HL-60 (cell line): ENCODE measurements at regions not wholly inside any gene's neighbourhood (a gene's known extent, or its start where the extent isn't known, plus 50 kb on each side); places are given as distances from the start of the nearest gene placed in this dataset.

ENCODE experiments used
- DNase-seq, 2 experiments: peaks; one replicate each; pipeline ENCODE4 v3.0.0-alpha.2; 2010 to 2020; ENCODE audit warnings: low read depth in 1 of 2, low spot score in 1 of 2
- H3K27ac ChIP-seq: fragments of 250-450 bp; sonication (Bioruptor Pico); replicated peaks from 2 replicates; pipeline ENCODE4 v1.5.1; 2020; ENCODE audit warnings: mild to moderate bottlenecking, moderate library complexity
- H3K27me3 ChIP-seq: fragments of 250-450 bp; sonication (Bioruptor Pico); 2 replicates; pipeline ENCODE4 v1.5.1; 2021; ENCODE audit warnings: mild to moderate bottlenecking, moderate library complexity; ENCODE audit not compliant: insufficient read depth, poor library complexity, severe bottlenecking
- H3K4me3 ChIP-seq: replicated peaks from 2 replicates; pipeline ENCODE4 v1.5.1; 2011; ENCODE audit warnings: mild to moderate bottlenecking, control low read depth, low read length; ENCODE audit not compliant: insufficient read depth
- GABPA ChIP-seq: IDR thresholded peaks from 2 replicates; pipeline ENCODE4 v1.6.1; 2012; ENCODE audit warnings: low read depth
- POLR2AphosphoS5 ChIP-seq: IDR thresholded peaks from 2 replicates; pipeline ENCODE4 v1.6.1; 2012; ENCODE audit warnings: low read depth
- SPI1 ChIP-seq: IDR thresholded peaks from 2 replicates; pipeline ENCODE4 v1.6.1; 2012; ENCODE audit warnings: low read depth, mild to moderate bottlenecking, borderline replicate concordance
- TF ChIP-seq, protein P1 (sequence below): IDR thresholded peaks from 2 replicates; pipeline ENCODE4 v1.6.1; 2012; ENCODE audit warnings: low read depth; ENCODE audit not compliant: insufficient replicate concordance
- TF ChIP-seq, protein P2 (sequence below): IDR thresholded peaks from one replicate; pipeline ENCODE4 v1.5.1; 2011; ENCODE audit warnings: low read length, control low read depth, inconsistent platforms; ENCODE audit not compliant: insufficient read depth

DNA sequence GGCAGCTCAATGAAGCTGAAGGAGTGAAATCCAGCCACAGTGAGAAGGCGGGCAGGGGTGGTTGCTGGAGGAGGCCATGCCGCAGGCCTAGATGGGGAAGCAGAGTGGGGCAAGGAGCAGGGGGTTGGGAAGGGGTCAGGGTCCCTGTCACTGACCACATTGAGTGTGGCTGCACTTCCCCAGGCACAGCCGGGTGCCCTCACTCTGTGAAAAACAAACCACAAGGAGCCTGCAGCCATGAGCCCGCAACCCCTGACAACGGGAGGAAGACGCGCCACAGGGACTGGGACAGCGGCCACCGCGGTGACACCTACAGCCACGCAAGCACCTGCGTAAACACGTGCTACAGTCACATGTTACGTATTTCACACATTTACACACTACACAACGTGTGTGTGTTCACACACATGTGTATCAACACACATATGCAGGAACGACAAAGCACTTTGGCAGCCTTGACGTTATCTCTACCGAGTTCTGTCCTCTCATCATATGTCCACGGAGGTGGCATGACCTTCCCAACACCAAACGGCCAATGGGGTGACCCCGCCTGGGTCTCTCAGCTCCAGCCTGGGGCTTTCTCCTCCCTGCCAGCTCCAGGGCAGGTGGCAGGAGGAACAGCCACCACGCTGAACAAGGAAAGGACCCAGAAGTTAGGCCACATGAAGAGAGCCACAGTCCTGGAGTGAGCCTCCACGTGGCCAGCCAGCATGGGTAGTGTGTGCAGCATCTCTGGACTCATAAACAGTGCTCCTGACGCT is 137.6 kb upstream of the RPS6KA2 start:
- no peak overlapping the region for H3K4me3 ChIP-seq
- TF ChIP-seq SPI1 (no peak), GABPA (no peak), POLR2AphosphoS5 (no peak)
- TF ChIP-seq, protein P1, sequence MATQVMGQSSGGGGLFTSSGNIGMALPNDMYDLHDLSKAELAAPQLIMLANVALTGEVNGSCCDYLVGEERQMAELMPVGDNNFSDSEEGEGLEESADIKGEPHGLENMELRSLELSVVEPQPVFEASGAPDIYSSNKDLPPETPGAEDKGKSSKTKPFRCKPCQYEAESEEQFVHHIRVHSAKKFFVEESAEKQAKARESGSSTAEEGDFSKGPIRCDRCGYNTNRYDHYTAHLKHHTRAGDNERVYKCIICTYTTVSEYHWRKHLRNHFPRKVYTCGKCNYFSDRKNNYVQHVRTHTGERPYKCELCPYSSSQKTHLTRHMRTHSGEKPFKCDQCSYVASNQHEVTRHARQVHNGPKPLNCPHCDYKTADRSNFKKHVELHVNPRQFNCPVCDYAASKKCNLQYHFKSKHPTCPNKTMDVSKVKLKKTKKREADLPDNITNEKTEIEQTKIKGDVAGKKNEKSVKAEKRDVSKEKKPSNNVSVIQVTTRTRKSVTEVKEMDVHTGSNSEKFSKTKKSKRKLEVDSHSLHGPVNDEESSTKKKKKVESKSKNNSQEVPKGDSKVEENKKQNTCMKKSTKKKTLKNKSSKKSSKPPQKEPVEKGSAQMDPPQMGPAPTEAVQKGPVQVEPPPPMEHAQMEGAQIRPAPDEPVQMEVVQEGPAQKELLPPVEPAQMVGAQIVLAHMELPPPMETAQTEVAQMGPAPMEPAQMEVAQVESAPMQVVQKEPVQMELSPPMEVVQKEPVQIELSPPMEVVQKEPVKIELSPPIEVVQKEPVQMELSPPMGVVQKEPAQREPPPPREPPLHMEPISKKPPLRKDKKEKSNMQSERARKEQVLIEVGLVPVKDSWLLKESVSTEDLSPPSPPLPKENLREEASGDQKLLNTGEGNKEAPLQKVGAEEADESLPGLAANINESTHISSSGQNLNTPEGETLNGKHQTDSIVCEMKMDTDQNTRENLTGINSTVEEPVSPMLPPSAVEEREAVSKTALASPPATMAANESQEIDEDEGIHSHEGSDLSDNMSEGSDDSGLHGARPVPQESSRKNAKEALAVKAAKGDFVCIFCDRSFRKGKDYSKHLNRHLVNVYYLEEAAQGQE = no peak
- TF ChIP-seq, protein P2, sequence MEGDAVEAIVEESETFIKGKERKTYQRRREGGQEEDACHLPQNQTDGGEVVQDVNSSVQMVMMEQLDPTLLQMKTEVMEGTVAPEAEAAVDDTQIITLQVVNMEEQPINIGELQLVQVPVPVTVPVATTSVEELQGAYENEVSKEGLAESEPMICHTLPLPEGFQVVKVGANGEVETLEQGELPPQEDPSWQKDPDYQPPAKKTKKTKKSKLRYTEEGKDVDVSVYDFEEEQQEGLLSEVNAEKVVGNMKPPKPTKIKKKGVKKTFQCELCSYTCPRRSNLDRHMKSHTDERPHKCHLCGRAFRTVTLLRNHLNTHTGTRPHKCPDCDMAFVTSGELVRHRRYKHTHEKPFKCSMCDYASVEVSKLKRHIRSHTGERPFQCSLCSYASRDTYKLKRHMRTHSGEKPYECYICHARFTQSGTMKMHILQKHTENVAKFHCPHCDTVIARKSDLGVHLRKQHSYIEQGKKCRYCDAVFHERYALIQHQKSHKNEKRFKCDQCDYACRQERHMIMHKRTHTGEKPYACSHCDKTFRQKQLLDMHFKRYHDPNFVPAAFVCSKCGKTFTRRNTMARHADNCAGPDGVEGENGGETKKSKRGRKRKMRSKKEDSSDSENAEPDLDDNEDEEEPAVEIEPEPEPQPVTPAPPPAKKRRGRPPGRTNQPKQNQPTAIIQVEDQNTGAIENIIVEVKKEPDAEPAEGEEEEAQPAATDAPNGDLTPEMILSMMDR = no peak
- peak in 1 of 2 experiments; percentile 38 for DNase-seq
- H3K27me3 ChIP-seq = no peaks in the 10 kb centered on the region
- H3K27ac ChIP-seq = no peak overlapping the region

DNA sequence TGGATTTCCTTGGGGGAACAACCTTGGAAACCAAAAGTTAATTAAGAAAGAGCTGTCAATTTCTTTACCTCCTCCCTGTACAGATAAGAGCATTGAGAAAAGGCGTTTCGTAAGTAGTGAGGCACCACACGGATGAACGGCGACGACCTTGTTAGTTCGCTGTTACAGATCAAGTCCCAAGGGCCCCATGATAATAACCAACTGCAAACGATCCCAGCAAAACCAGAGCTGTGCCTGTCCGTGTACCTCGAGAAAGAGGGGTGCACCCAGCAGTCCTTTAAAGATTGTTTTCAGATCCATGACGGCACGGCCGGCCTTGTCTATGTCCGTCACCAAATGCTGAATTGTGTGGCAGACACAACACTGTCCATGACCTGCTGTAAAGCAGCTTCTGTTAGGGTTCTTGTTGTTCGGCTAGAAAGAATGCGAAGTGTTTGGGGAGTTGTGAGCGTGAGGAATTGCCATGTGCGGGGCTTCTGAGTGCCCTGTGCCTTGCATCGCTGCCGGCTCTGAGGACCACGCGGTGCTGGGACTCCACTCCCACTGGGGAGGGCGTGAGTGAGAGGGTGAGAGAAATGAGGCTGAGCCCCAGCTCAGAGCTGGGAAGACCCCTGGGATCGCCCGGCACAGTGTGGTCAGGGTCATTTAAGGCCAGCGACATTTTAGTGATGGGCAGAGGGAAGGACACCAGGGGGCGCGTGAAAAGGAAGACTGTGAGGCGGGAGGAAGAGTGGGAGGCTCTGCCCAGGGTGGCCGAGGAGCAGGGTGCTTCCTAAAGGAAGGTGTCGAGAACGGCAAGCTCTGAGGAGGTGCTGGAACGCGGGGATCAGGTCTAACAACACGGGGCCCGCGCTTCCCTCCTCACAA is 136.8 kb upstream of the RPS6KA2 start:
- TF ChIP-seq, protein P1 = no peak
- TF ChIP-seq POLR2AphosphoS5 = no peak
- TF ChIP-seq, protein P2 = no peak
- Histone ChIP-seq H3K27me3 (no peaks in the 10 kb centered on the region), H3K27ac (no peak overlapping the region), H3K4me3 (no peak overlapping the region)
- no peak for DNase-seq

DNA sequence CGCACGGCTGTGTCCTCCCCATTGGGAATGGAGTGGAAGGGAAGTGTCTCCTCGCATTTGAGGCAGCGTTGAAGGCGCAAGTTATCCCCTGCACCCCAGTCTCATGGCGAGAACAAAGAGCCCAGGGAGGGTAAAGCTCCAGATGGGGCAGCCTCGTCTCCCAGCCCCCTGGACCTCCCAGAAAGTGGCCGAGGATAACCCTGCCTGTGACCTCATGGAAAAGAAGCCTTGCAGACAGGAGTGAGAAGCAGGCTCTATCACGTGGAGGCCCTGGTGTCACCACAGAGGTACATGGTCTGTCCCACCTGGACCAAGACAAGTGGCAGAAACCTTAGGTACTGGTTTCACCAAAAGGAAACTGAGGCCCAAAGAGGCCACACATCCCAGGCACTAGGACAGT is 134.8 kb upstream of the RPS6KA2 start:
- H3K27me3 ChIP-seq = no peaks in the 10 kb centered on the region
- DNase-seq = no peak
- TF ChIP-seq POLR2AphosphoS5 (no peak), GABPA (no peak), SPI1 (no peak)
- TF ChIP-seq, protein P2 = no peak
- TF ChIP-seq, protein P1 = no peak
- H3K27ac ChIP-seq = no peak overlapping the region
- H3K4me3 ChIP-seq = no peak overlapping the region
